ENCODE measurements at regions not wholly inside any gene's neighbourhood (a gene's known extent, or its start where the extent isn't known, plus 50 kb on each side); places are given as distances from the start of the nearest gene placed in this dataset.

- H3K27ac Mint-ChIP-seq (ENCODE audit: unreplicated experiment): no peak overlapping the region
- TF ChIP-seq CTCF (IDR thresholded peaks at IDR 0.05): peak; percentile 38
- no peaks in the 10 kb centered on the region for H3K36me3 Mint-ChIP-seq (ENCODE audit: unreplicated experiment)
- no peaks in the 10 kb centered on the region for H3K27me3 Mint-ChIP-seq (ENCODE audit: unreplicated experiment)
- no peaks in the 10 kb centered on the region for H3K4me1 Mint-ChIP-seq (ENCODE audit: unreplicated experiment)
- DNase-seq (ENCODE audit: extremely low spot score, unreplicated experiment): no peak
- no peak overlapping the region for H3K4me3 Mint-ChIP-seq (ENCODE audit: unreplicated experiment)
- no peaks in the 10 kb centered on the region for H3K9me3 Mint-ChIP-seq (ENCODE audit: unreplicated experiment)
These were observed 319.3 kb upstream of the NOVA1 start for GRCh38 chr14:26917086-26917485.

- no peak overlapping the region for H3K27ac Mint-ChIP-seq (ENCODE audit: unreplicated experiment)
- no peaks in the 10 kb centered on the region for H3K27me3 Mint-ChIP-seq (ENCODE audit: unreplicated experiment)
- H3K9me3 Mint-ChIP-seq (ENCODE audit: unreplicated experiment): no peaks in the 10 kb centered on the region
- no peaks in the 10 kb centered on the region for H3K36me3 Mint-ChIP-seq (ENCODE audit: unreplicated experiment)
- DNase-seq (ENCODE audit: extremely low spot score, unreplicated experiment): no peak
- TF ChIP-seq CTCF (IDR thresholded peaks at IDR 0.05): no peak
- no peaks in the 10 kb centered on the region for H3K4me1 Mint-ChIP-seq (ENCODE audit: unreplicated experiment)
- no peak overlapping the region for H3K4me3 Mint-ChIP-seq (ENCODE audit: unreplicated experiment)
These were observed 328.2 kb upstream of the NOVA1 start for GRCh38 chr14:26925876-26926584.

DNA sequence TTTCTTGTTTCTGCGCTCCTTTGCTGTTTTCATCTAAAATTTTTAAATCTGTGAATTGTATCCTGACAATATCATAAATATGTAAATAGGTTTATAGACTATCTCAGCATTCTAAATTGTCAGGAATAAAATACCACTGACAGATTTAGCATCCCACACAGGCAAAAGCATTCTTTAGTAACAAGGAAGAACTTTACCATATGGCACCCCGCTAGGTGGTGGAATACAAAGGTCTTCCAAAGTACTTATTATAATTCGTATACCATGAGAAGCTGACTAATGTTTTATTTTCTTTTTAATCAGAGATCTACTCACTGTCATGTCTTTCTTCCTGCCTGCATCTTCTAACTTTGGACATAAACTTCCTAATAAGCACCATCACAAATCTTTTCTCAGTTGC, 328.8 kb upstream of the NOVA1 start:
- H3K27me3 Mint-ChIP-seq (ENCODE audit: unreplicated experiment): no peaks in the 10 kb centered on the region
- no peak for DNase-seq (ENCODE audit: extremely low spot score, unreplicated experiment)
- H3K36me3 Mint-ChIP-seq (ENCODE audit: unreplicated experiment): no peaks in the 10 kb centered on the region
- H3K27ac Mint-ChIP-seq (ENCODE audit: unreplicated experiment): no peak overlapping the region
- H3K4me1 Mint-ChIP-seq (ENCODE audit: unreplicated experiment): no peaks in the 10 kb centered on the region
- H3K4me3 Mint-ChIP-seq (ENCODE audit: unreplicated experiment): no peak overlapping the region
- H3K9me3 Mint-ChIP-seq (ENCODE audit: unreplicated experiment): no peaks in the 10 kb centered on the region
- no peak for TF ChIP-seq CTCF (IDR thresholded peaks at IDR 0.05)

GRCh38 chr14:26928019-26928418, 330.2 kb upstream of the NOVA1 start:
- no peak for TF ChIP-seq CTCF (IDR thresholded peaks at IDR 0.05)
- no peak for DNase-seq (ENCODE audit: extremely low spot score, unreplicated experiment)
- H3K27ac Mint-ChIP-seq (ENCODE audit: unreplicated experiment): no peak overlapping the region
- no peak overlapping the region for H3K4me3 Mint-ChIP-seq (ENCODE audit: unreplicated experiment)
- no peaks in the 10 kb centered on the region for H3K4me1 Mint-ChIP-seq (ENCODE audit: unreplicated experiment)
- no peaks in the 10 kb centered on the region for H3K36me3 Mint-ChIP-seq (ENCODE audit: unreplicated experiment)
- H3K9me3 Mint-ChIP-seq (ENCODE audit: unreplicated experiment): no peaks in the 10 kb centered on the region
- H3K27me3 Mint-ChIP-seq (ENCODE audit: unreplicated experiment): no peaks in the 10 kb centered on the region

DNA sequence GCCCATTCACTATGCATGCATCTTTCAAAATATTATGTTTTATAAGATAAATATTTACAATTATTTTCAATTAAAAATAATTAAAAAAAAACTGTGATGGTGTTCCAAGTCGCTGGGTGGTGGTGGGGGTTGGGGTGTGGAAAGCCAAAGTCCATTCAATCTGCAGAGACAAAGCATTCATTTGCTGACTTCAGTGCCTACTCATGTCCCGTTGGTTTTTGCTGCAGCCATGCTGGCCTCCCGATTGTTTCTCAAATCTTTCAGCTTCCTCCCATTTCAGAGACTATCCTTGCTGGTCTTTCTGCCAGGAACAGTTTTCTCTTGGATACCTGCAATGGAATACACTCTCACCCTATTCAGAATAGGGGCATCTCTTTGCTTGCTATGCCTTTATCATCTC, 331.5 kb upstream of the NOVA1 start:
- no peak for TF ChIP-seq CTCF (IDR thresholded peaks at IDR 0.05)

More for the DNA sequence above, 331.5 kb upstream of the NOVA1 start:
- no peak overlapping the region for H3K27ac Mint-ChIP-seq (ENCODE audit: unreplicated experiment)
- H3K4me3 Mint-ChIP-seq (ENCODE audit: unreplicated experiment): no peak overlapping the region
- no peaks in the 10 kb centered on the region for H3K9me3 Mint-ChIP-seq (ENCODE audit: unreplicated experiment)
- DNase-seq (ENCODE audit: extremely low spot score, unreplicated experiment): no peak
- no peaks in the 10 kb centered on the region for H3K27me3 Mint-ChIP-seq (ENCODE audit: unreplicated experiment)
- no peaks in the 10 kb centered on the region for H3K4me1 Mint-ChIP-seq (ENCODE audit: unreplicated experiment)
- no peaks in the 10 kb centered on the region for H3K36me3 Mint-ChIP-seq (ENCODE audit: unreplicated experiment)

Data from osteocyte (in vitro differentiated cells).